Activated T-helper 1 cell treated with anti-CD3 and anti-CD28 coated beads, Interleukin-12 subunit alpha, Interleukin-12 subunit beta, Interleukin-2, Interleukin-4 antibody, amounts not matched to agents 30 ng/mL and 10 ng/mL and 1 ng/mL, durations not matched to agents 14 hours and 24 hours and 36 hours (primary cell): ENCODE measurements at regions not wholly inside any gene's neighbourhood (a gene's known extent, or its start where the extent isn't known, plus 50 kb on each side); places are given as distances from the start of the nearest gene placed in this dataset.

ENCODE experiments used
- DNase-seq: peaks from one replicate; pipeline ENCODE4 v3.0.0; 2021; ENCODE audit warnings: low spot score
- H3K27ac Mint-ChIP-seq: one replicate; pipeline ENCODE4 v1.8.0; 2021; ENCODE audit warnings: mild to moderate bottlenecking, mixed read lengths
- H3K27me3 Mint-ChIP-seq: one replicate; pipeline ENCODE4 v1.8.0; 2022; ENCODE audit warnings: mild to moderate bottlenecking, moderate library complexity, mixed read lengths; ENCODE audit not compliant: insufficient read depth
- H3K36me3 Mint-ChIP-seq: one replicate; pipeline ENCODE4 v1.8.0; 2021; ENCODE audit warnings: low read depth, mixed read lengths
- H3K4me1 Mint-ChIP-seq: one replicate; pipeline ENCODE4 v1.8.0; 2021; ENCODE audit warnings: low read depth, mixed read lengths
- H3K4me3 Mint-ChIP-seq: one replicate; pipeline ENCODE4 v1.8.0; 2021; ENCODE audit warnings: mild to moderate bottlenecking, moderate library complexity, mixed read lengths
- H3K9me3 Mint-ChIP-seq: one replicate; pipeline ENCODE4 v1.8.0; 2021; ENCODE audit warnings: mixed read lengths
- intact Hi-C: fragments of 100-400 bp; cut with micrococcal nuclease; formaldehyde crosslinking; loops from one replicate; pipeline ENCODE4 v1.15.1; 2024

DNA sequence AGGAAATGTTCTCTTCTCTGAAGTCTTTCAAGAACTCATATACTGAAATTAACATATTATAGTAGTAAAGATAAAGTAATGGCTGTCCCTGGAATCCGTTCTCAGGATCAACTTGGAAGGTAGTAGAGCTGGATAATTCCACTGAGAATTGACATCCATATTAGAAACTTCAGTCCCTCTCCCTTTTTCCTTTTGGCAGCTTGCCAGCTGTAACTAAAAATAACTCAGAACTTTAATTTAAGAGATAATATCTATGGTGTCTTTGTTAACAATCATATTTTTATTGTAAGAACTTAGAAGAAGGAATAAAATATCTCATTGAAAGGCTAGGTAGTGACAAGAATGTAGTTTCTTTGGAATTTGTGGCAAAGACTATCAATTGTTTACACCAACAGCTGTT, 61.4 kb upstream of the PLEKHA5 start:
- Mint-ChIP-seq H3K4me1 (no peaks in the 10 kb centered on the region), H3K27me3 (no peaks in the 10 kb centered on the region), H3K9me3 (no peaks in the 10 kb centered on the region), H3K4me3 (no peak overlapping the region), H3K27ac (no peak overlapping the region), H3K36me3 (no peaks in the 10 kb centered on the region)
- intact Hi-C loops: no loop called here
- no peak for DNase-seq

DNA sequence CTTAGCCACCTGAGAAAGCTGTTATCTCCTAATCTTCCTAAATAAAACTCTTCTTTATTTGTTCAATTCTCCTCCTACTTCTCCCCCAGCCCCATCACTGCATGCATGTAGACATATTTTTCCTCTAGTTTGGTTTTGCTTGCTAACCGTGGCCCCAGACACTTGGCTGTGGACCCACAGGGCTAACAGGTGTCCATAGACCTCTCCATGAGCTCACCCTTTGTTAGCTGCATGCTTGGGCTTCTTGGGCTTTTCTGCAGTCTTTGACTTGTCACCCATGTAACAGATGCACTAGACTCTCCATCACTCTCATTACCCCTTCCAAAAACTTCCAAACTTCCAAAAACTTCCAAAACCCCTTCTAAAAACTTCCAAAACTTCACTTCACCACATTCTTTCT, 59.2 kb upstream of the PLEKHA5 start:
- Mint-ChIP-seq H3K4me1 (no peaks in the 10 kb centered on the region), H3K9me3 (no peaks in the 10 kb centered on the region), H3K27ac (no peak overlapping the region), H3K27me3 (no peaks in the 10 kb centered on the region), H3K36me3 (no peaks in the 10 kb centered on the region), H3K4me3 (no peak overlapping the region)
- intact Hi-C loops: no loop called here
- DNase-seq: no peak

DNA sequence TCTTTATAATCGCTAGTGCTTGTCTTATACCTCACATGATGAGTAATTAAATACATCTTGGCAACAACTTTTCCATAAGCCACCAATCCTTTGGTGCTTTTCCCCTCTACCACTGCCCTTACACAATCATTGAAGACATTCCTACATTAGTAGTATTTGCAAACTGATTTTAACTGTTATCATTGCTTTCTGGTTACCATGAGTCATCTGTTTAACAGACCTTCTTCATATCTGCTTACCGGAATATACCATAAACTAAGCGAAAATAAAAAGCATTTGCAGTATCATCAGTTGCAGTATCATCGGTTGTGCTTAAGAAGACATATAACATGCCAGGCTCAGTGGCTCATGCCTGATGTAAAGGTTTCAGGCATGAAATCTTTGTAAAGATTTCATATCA, 54.8 kb upstream of the PLEKHA5 start:
- no peaks in the 10 kb centered on the region for H3K36me3 Mint-ChIP-seq
- H3K4me1 Mint-ChIP-seq: no peaks in the 10 kb centered on the region
- H3K27ac Mint-ChIP-seq: no peak overlapping the region
- intact Hi-C loops: no loop called here
- no peak for DNase-seq
- H3K9me3 Mint-ChIP-seq: no peaks in the 10 kb centered on the region
- H3K27me3 Mint-ChIP-seq: no peaks in the 10 kb centered on the region
- H3K4me3 Mint-ChIP-seq: no peak overlapping the region

DNA sequence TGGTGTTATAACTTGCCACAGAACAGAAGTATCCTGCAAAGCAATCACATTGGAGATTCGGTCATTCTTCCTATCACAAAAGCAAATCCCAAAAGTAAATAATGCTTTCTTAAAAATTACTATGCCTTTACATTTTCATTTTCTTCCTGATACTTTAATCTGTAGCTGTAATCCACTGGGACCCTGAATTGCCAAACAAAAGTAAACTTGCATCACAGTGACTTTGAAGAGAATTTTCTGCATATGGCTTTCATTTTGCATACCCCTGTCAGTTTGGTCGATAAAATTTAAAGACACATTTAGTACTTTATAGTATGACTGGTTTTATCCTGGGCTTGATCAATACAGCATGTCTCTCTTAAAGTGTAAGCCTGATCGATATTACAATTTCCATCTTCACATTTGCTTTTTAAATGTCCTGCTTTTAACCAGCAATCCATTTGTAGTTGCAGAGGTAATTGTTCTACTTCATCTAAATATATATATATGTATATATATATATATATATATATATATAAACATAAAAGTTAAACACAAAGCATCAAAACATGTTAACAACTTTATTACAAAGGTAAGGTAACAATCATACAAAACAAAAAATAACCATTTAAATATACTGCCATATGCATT, 53.7 kb upstream of the PLEKHA5 start:
- Mint-ChIP-seq H3K4me3 (no peak overlapping the region), H3K9me3 (no peaks in the 10 kb centered on the region), H3K27me3 (no peaks in the 10 kb centered on the region), H3K27ac (no peak overlapping the region), H3K4me1 (no peaks in the 10 kb centered on the region), H3K36me3 (no peaks in the 10 kb centered on the region)
- intact Hi-C loops: no loop called here
- DNase-seq: no peak
